ENCODE measurements at regions not wholly inside any gene's neighbourhood (a gene's known extent, or its start where the extent isn't known, plus 50 kb on each side); places are given as distances from the start of the nearest gene placed in this dataset.

DNA sequence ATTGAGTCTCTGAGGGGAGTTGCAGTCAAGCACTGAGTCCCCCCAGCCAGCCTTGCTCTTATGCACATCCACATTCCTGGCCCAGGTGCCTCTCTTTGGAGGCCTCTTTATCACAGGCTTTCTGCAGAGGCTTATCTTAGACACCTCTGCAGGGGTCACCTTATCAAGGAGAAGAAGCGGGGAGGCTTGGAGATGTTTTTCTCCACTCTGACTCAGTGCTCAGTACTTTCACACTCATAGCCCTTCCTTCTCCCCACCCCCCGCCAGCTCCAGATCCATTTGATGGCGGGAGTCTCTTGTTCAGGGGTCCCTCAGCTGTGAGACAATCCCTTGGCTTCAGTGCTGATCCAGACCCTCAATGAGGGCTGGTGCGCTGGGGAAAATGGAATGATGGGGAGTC lies 132.1 kb upstream of the TSHZ2 start:
- TF ChIP-seq EZH2 (IDR thresholded peaks at IDR 0.05; ENCODE audit: insufficient read depth, poor library complexity, severe bottlenecking): no peak
- no peak for TF ChIP-seq EZH2phosphoT487 (IDR thresholded peaks at IDR 0.05; ENCODE audit: insufficient read depth, low read depth)
